ENCODE measurements at regions not wholly inside any gene's neighbourhood (a gene's known extent, or its start where the extent isn't known, plus 50 kb on each side); places are given as distances from the start of the nearest gene placed in this dataset.

DNA sequence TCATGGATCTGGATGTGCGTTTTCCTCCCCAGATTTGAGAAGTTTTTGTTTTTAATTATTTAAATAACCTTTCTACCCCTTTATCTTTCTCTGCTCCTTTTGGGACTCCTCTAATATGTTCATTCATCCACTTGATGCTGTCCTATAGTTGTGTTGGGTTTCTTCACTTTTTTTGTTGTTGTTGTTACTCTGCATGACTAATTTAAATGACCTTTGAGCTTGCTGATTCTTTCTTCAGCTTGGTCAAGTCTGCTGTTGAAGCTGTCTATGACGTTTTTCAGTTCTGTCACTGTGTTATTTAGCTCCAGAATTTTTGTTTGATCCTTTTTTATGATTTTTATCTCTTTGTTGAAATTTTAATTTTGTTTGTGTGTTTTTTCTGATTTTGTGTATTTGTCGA is 463.6 kb upstream of the ALCAM start:
- TF ChIP-seq BHLHE40 (IDR thresholded peaks at IDR 0.05; ENCODE audit: borderline replicate concordance): no peak
- TF ChIP-seq CTBP1 (IDR thresholded peaks at IDR 0.05; ENCODE audit: borderline replicate concordance): no peak
- TF ChIP-seq NFRKB (IDR thresholded peaks at IDR 0.05): no peak
- no peak for TF ChIP-seq SUZ12 (IDR thresholded peaks at IDR 0.05)
- TF ChIP-seq FOXM1 (IDR thresholded peaks at IDR 0.05; ENCODE audit: borderline replicate concordance): no peak
- TF ChIP-seq HDGF (IDR thresholded peaks at IDR 0.05; ENCODE audit: borderline replicate concordance): no peak
- TF ChIP-seq ARNT (IDR thresholded peaks at IDR 0.05): no peak
- TF ChIP-seq L3MBTL2 (conservative IDR thresholded peaks at IDR 0.05): no peak
- TF ChIP-seq FOXK2 (IDR thresholded peaks at IDR 0.05): no peak

Measured in HEK293T (cell line).